NCI-H1048 (cell line): ENCODE measurements at regions not wholly inside any gene's neighbourhood (a gene's known extent, or its start where the extent isn't known, plus 50 kb on each side); places are given as distances from the start of the nearest gene placed in this dataset.
"Not testable (repeated sequence)": the region's sequence is repeated elsewhere in the genome, so short reads cannot be mapped to it uniquely, and the experiment has no call there.

Experiments
- DNase-seq: peaks from one replicate; lab custom pipeline; 2025; lab: John Stamatoyannopoulos, UW

- DNase-seq: not testable (repeated sequence)
These were observed 373.7 kb upstream of the CXADR start for GRCh38 chr21:17139159-17139558.

GRCh38 chr21:17139696-17140095 lies 373.1 kb upstream of the CXADR start:
- no peak for DNase-seq

- DNase-seq: no peak
These were observed 366.4 kb upstream of the CXADR start for GRCh38 chr21:17146426-17146825.

GRCh38 chr21:17159697-17160096 lies 353.1 kb upstream of the CXADR start:
- DNase-seq: peak; percentile 24

- DNase-seq: no peak
These were observed 327.2 kb upstream of the CXADR start for GRCh38 chr21:17185674-17186073.

GRCh38 chr21:17189963-17190362 lies 322.9 kb upstream of the CXADR start:
- no peak for DNase-seq

GRCh38 chr21:17191346-17191993 lies 321.4 kb upstream of the CXADR start:
- DNase-seq: no peak

- no peak for DNase-seq
These were observed 317.5 kb upstream of the CXADR start for GRCh38 chr21:17195351-17195750.

GRCh38 chr21:17195976-17196375 lies 316.9 kb upstream of the CXADR start:
- peak; percentile 71 for DNase-seq

GRCh38 chr21:17196623-17197022 lies 316.2 kb upstream of the CXADR start:
- no peak for DNase-seq

GRCh38 chr21:17197996-17198395 lies 314.8 kb upstream of the CXADR start:
- no peak for DNase-seq

GRCh38 chr21:17200250-17200649 lies 312.6 kb upstream of the CXADR start:
- DNase-seq: no peak

GRCh38 chr21:17201741-17202260 lies 311.0 kb upstream of the CXADR start:
- DNase-seq: no peak

GRCh38 chr21:17214801-17215200 lies 298.0 kb upstream of the CXADR start:
- no peak for DNase-seq

- DNase-seq: not testable (repeated sequence)
These were observed 293.8 kb upstream of the CXADR start for GRCh38 chr21:17219050-17219449.

- no peak for DNase-seq
These were observed 281.7 kb upstream of the CXADR start for GRCh38 chr21:17231124-17231523.

GRCh38 chr21:17231771-17232170 lies 281.1 kb upstream of the CXADR start:
- DNase-seq: no peak

GRCh38 chr21:17238468-17238867 lies 274.4 kb upstream of the CXADR start:
- no peak for DNase-seq

GRCh38 chr21:17250778-17251241 lies 262.0 kb upstream of the CXADR start:
- no peak for DNase-seq

- DNase-seq: no peak
These were observed 255.1 kb upstream of the CXADR start for GRCh38 chr21:17257784-17258183.

- DNase-seq: no peak
These were observed 248.7 kb upstream of the CXADR start for GRCh38 chr21:17264182-17264581.

- no peak for DNase-seq
These were observed 243.1 kb upstream of the CXADR start for GRCh38 chr21:17269760-17270159.

GRCh38 chr21:17270229-17270628 lies 242.6 kb upstream of the CXADR start:
- DNase-seq: peak; percentile 17

GRCh38 chr21:17279663-17280062 lies 233.2 kb upstream of the CXADR start:
- DNase-seq: no peak
